Natural killer cell (primary cell): ENCODE measurements at regions not wholly inside any gene's neighbourhood (a gene's known extent, or its start where the extent isn't known, plus 50 kb on each side); places are given as distances from the start of the nearest gene placed in this dataset.
"Not testable (repeated sequence)": the region's sequence is repeated elsewhere in the genome, so short reads cannot be mapped to it uniquely, and the experiment has no call there.

Source experiments
- ATAC-seq, 3 donors: fragments of 150-1000 bp in 2 of 3; fragments of 200-7000 bp in 1 of 3; cut with Tn5 transposase; 1 replicate in 1 of 3; 2 replicates in 2 of 3; pipeline ENCODE4 v1.10.0; 2021; ENCODE audit warnings: mild to moderate bottlenecking in 2 of 3, moderate library complexity in 2 of 3
- DNase-seq, 2 donors: peaks; one replicate each; pipeline versions ENCODE4 v3.0.0 to v3.0.0-alpha.2; 2013 to 2021; ENCODE audit warnings: mixed read lengths in 1 of 2
- H3K27ac ChIP-seq: one replicate; pipeline ENCODE4 v1.5.1; 2013; ENCODE audit warnings: mild to moderate bottlenecking, low read length
- H3K27me3 ChIP-seq: one replicate; pipeline ENCODE4 v1.6.1; 2013; ENCODE audit warnings: low read length; ENCODE audit not compliant: control insufficient read depth, insufficient read depth
- H3K36me3 ChIP-seq: one replicate; pipeline ENCODE4 v1.6.1; 2013; ENCODE audit warnings: low read length; ENCODE audit not compliant: control insufficient read depth, insufficient read depth
- H3K4me1 ChIP-seq: one replicate; pipeline ENCODE4 v1.6.1; 2013; ENCODE audit warnings: low read length; ENCODE audit not compliant: control insufficient read depth, insufficient read depth
- H3K4me3 ChIP-seq: one replicate; pipeline ENCODE4 v1.5.1; 2013; ENCODE audit warnings: low read length
- H3K9me3 ChIP-seq: one replicate; pipeline ENCODE4 v1.6.1; 2013; ENCODE audit warnings: low read length; ENCODE audit not compliant: control insufficient read depth, insufficient read depth
- H3K27ac Mint-ChIP-seq, 2 donors: one replicate each; pipeline ENCODE4 v1.8.0; 2022; ENCODE audit warnings: mild to moderate bottlenecking in 2 of 2, mixed read lengths in 2 of 2, moderate library complexity in 1 of 2
- H3K27me3 Mint-ChIP-seq, 2 donors: one replicate each; pipeline ENCODE4 v1.8.0; 2022; ENCODE audit warnings: low read depth in 2 of 2, mixed read lengths in 2 of 2
- H3K36me3 Mint-ChIP-seq: one replicate; pipeline ENCODE4 v1.8.0; 2022; ENCODE audit warnings: mixed read lengths
- H3K4me1 Mint-ChIP-seq, 2 donors: one replicate each; pipeline ENCODE4 v1.8.0; 2022; ENCODE audit warnings: mixed read lengths in 2 of 2
- H3K4me3 Mint-ChIP-seq: one replicate; pipeline ENCODE4 v1.8.0; 2022; ENCODE audit warnings: mild to moderate bottlenecking, moderate library complexity, mixed read lengths
- H3K9me3 Mint-ChIP-seq, 2 donors: one replicate each; pipeline ENCODE4 v1.8.0; 2022; ENCODE audit warnings: mixed read lengths in 2 of 2
- WGBS: methylation state at CpG from one replicate; pipeline ENCODE4 v1.1.7; 2013; ENCODE audit warnings: missing lambda C conversion rate; ENCODE audit not compliant: insufficient coverage; 5-methylcytosine and 5-hydroxymethylcytosine counted together
- intact Hi-C: fragments of 100-400 bp; cut with micrococcal nuclease; formaldehyde crosslinking; loops from one replicate; pipeline ENCODE4 v1.14.2; 2022

GRCh38 chr15:31624115-31624514 lies 297.5 kb downstream of the KLF13 start:
- peaks cover 14 to 35% of the 10 kb centered on the region in 2 donors for H3K27me3 Mint-ChIP-seq
- H3K27ac ChIP-seq, H3K36me3 ChIP-seq, H3K4me3 ChIP-seq, H3K9me3 ChIP-seq, H3K4me1 ChIP-seq, ATAC-seq, DNase-seq, H3K4me1 Mint-ChIP-seq, H3K27me3 ChIP-seq, H3K9me3 Mint-ChIP-seq, H3K27ac Mint-ChIP-seq, H3K36me3 Mint-ChIP-seq, intact Hi-C loops, H3K4me3 Mint-ChIP-seq: not testable (repeated sequence)
- WGBS = no CpG with 5 or more reads among the region's 1 CpG

- H3K36me3 ChIP-seq, intact Hi-C loops, ATAC-seq, H3K27ac Mint-ChIP-seq, DNase-seq, H3K27me3 ChIP-seq, H3K9me3 ChIP-seq, H3K36me3 Mint-ChIP-seq, H3K9me3 Mint-ChIP-seq, H3K27ac ChIP-seq, H3K4me1 ChIP-seq, H3K4me3 ChIP-seq, H3K4me1 Mint-ChIP-seq, H3K4me3 Mint-ChIP-seq: not testable (repeated sequence)
- 59% methylated on average over 5 of the region's 6 CpGs for WGBS
- peaks cover 26 to 44% of the 10 kb centered on the region in 2 donors for H3K27me3 Mint-ChIP-seq
These were observed 309.1 kb downstream of the KLF13 start for GRCh38 chr15:31635715-31636114.

GRCh38 chr15:31636911-31637310 lies 310.3 kb downstream of the KLF13 start:
- H3K36me3 Mint-ChIP-seq, DNase-seq, H3K36me3 ChIP-seq, H3K9me3 ChIP-seq, H3K27ac ChIP-seq, H3K4me1 ChIP-seq, ATAC-seq, H3K27me3 ChIP-seq, H3K4me3 ChIP-seq, intact Hi-C loops, H3K27ac Mint-ChIP-seq, H3K9me3 Mint-ChIP-seq, H3K4me1 Mint-ChIP-seq, H3K4me3 Mint-ChIP-seq: not testable (repeated sequence)
- WGBS = no CpG with 5 or more reads among the region's 1 CpG
- peaks cover 21 to 36% of the 10 kb centered on the region in 2 donors for H3K27me3 Mint-ChIP-seq

- H3K27me3 ChIP-seq, ATAC-seq, H3K4me1 ChIP-seq, H3K36me3 ChIP-seq, intact Hi-C loops, H3K27ac Mint-ChIP-seq, H3K9me3 Mint-ChIP-seq, DNase-seq, H3K4me3 Mint-ChIP-seq, H3K36me3 Mint-ChIP-seq, H3K4me3 ChIP-seq, H3K4me1 Mint-ChIP-seq, H3K9me3 ChIP-seq, H3K27ac ChIP-seq: not testable (repeated sequence)
- 66% methylated on average over 2 of the region's 5 CpGs for WGBS
- peaks cover 32 to 34% of the 10 kb centered on the region in 2 donors for H3K27me3 Mint-ChIP-seq
These were observed 317.3 kb downstream of the KLF13 start for GRCh38 chr15:31643955-31644354.

GRCh38 chr15:31644761-31645160 lies 318.1 kb downstream of the KLF13 start:
- H3K36me3 Mint-ChIP-seq, DNase-seq, H3K36me3 ChIP-seq, intact Hi-C loops, H3K27me3 ChIP-seq, H3K27ac ChIP-seq, H3K4me1 ChIP-seq, H3K4me1 Mint-ChIP-seq, H3K9me3 ChIP-seq, H3K4me3 ChIP-seq, H3K27ac Mint-ChIP-seq, H3K4me3 Mint-ChIP-seq, ATAC-seq, H3K9me3 Mint-ChIP-seq: not testable (repeated sequence)
- WGBS = 73% methylated on average over 3 of the region's 3 CpGs
- peaks cover 32 to 41% of the 10 kb centered on the region in 2 donors for H3K27me3 Mint-ChIP-seq

- ATAC-seq, H3K27me3 ChIP-seq, H3K27ac ChIP-seq, H3K4me3 ChIP-seq, H3K9me3 Mint-ChIP-seq, DNase-seq, H3K4me3 Mint-ChIP-seq, H3K4me1 ChIP-seq, H3K4me1 Mint-ChIP-seq, H3K36me3 Mint-ChIP-seq, H3K9me3 ChIP-seq, H3K36me3 ChIP-seq, H3K27ac Mint-ChIP-seq, intact Hi-C loops: not testable (repeated sequence)
- 25% methylated on average over 3 of the region's 5 CpGs for WGBS
- H3K27me3 Mint-ChIP-seq = peaks cover 33 to 35% of the 10 kb centered on the region in 2 donors
These were observed 320.7 kb downstream of the KLF13 start for GRCh38 chr15:31647337-31647826.

GRCh38 chr15:31649634-31650033 lies 323.0 kb downstream of the KLF13 start:
- DNase-seq, H3K36me3 ChIP-seq, ATAC-seq, H3K36me3 Mint-ChIP-seq, H3K27ac ChIP-seq, H3K4me1 Mint-ChIP-seq, H3K4me1 ChIP-seq, H3K4me3 ChIP-seq, H3K4me3 Mint-ChIP-seq, H3K9me3 Mint-ChIP-seq, intact Hi-C loops, H3K27ac Mint-ChIP-seq, H3K9me3 ChIP-seq, H3K27me3 ChIP-seq: not testable (repeated sequence)
- 67% methylated on average over 3 of the region's 7 CpGs for WGBS
- peaks cover 22 to 23% of the 10 kb centered on the region in 2 donors for H3K27me3 Mint-ChIP-seq
